ENCODE measurements at regions not wholly inside any gene's neighbourhood (a gene's known extent, or its start where the extent isn't known, plus 50 kb on each side); places are given as distances from the start of the nearest gene placed in this dataset.

DNA sequence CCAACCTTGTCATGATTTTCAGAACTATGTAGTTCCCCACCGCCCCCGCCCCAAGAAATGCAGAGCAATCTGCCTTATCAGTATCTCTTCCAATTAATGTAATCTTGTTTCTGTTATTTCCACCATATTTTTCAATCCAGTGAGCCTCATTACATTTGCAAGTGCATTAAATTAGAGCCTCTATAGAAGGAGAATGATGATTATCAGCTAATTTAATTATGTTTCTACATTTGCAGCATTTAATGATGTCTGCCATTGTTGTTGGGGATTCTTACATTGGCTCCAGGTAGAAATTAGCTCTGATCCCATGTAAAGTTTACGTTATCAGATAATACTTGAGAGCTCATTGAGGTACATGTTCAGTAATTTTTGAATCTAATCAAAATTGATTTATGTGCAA lies 707.0 kb upstream of the RBFOX1 start:
- Histone ChIP-seq H3K23ac (ENCODE audit: low read depth, low read length) (no peak overlapping the region), H3K27ac (ENCODE audit: insufficient read depth, low read length) (no peak overlapping the region), H3K18ac (ENCODE audit: low read depth, low read length) (no peak overlapping the region), H4K20me1 (ENCODE audit: insufficient read depth, low read length) (no peaks in the 10 kb centered on the region), H2BK120ac (ENCODE audit: low read depth, low read length) (no peak overlapping the region), H3K9me3 (ENCODE audit: control insufficient read depth, insufficient read depth, low read length) (peaks cover 11% of the 10 kb centered on the region), H2BK20ac (ENCODE audit: low read depth, low read length) (no peak overlapping the region), H3K14ac (replicated peaks; ENCODE audit: low read depth, low read length) (no peak overlapping the region), H3K27me3 (ENCODE audit: control insufficient read depth, insufficient read depth, low read length) (no peaks in the 10 kb centered on the region), H3K9ac (ENCODE audit: low read depth, low read length) (no peak overlapping the region), H2AK9ac (replicated peaks; ENCODE audit: low read depth, low read length, poor library complexity) (no peak overlapping the region), H2BK15ac (ENCODE audit: low read depth, low read length) (no peak overlapping the region), H2AK5ac (ENCODE audit: low read depth, low read length) (no peak overlapping the region), H3K9me1 (ENCODE audit: insufficient read depth, low read length) (no peaks in the 10 kb centered on the region), H3K79me1 (ENCODE audit: low read depth in 1 of 2, low read length in 2 of 2) (no peaks in the 10 kb centered on the region), H2AFZ (replicated peaks; ENCODE audit: low read length, poor library complexity) (no peak overlapping the region), H4K91ac (ENCODE audit: insufficient read depth, low read depth, low read length) (no peak overlapping the region), H3K4me2 (ENCODE audit: low read depth, low read length) (no peak overlapping the region), H4K5ac (ENCODE audit: low read depth, low read length) (no peak overlapping the region), H3K56ac (ENCODE audit: extremely low read depth, insufficient read depth, low read length) (no peak overlapping the region), H3K4ac (ENCODE audit: low read depth, low read length) (no peak overlapping the region), H2BK5ac (ENCODE audit: low read depth, low read length, poor library complexity, severe bottlenecking) (no peak overlapping the region), H3K36me3 (ENCODE audit: control insufficient read depth, insufficient read depth, low read length) (no peaks in the 10 kb centered on the region), H3K4me1 (ENCODE audit: control insufficient read depth, insufficient read depth, low read length) (no peaks in the 10 kb centered on the region), H3K4me3 (ENCODE audit: insufficient read depth, low read depth, low read length) (no peak overlapping the region), H4K8ac (ENCODE audit: low read depth in 2 of 2, low read length in 2 of 2) (no peak overlapping the region)
- no CpG with 5 or more reads among the region's 3 CpGs for WGBS, 2 experiments (ENCODE audit: extremely low coverage in 2 of 2, insufficient read length in 1 of 2)
- no peak for TF ChIP-seq BHLHE40 (IDR thresholded peaks at IDR 0.05; ENCODE audit: low read depth, low read length)
- no peak for TF ChIP-seq MAZ (IDR thresholded peaks at IDR 0.05; ENCODE audit: borderline replicate concordance, low read depth, low read length)
- no peak for TF ChIP-seq SMC3 (IDR thresholded peaks at IDR 0.05; ENCODE audit: low read depth, low read length)
- no peak for TF ChIP-seq CEBPB (IDR thresholded peaks at IDR 0.05; ENCODE audit: low read depth, low read length)
- TF ChIP-seq USF2 (IDR thresholded peaks at IDR 0.05; ENCODE audit: low read depth, low read length): no peak
- TF ChIP-seq ELK1 (IDR thresholded peaks at IDR 0.05; ENCODE audit: borderline replicate concordance, low read depth, low read length): no peak
- TF ChIP-seq CHD1 (IDR thresholded peaks at IDR 0.05; ENCODE audit: low read depth, low read length): no peak
- ATAC-seq (ENCODE audit: low read depth) (no peak), DNase-seq (no peak)
- dilution Hi-C loops (cut with HindIII; ENCODE audit: low sequenced_read_pairs, unreplicated experiment): no loop called here
- CTCF ChIA-PET: no interaction called here
- intact Hi-C loops (cut with micrococcal nuclease): no loop called here
- BruUV-seq (replicated peaks): no TSS peak
- POLR2A ChIA-PET (ENCODE audit: unreplicated experiment): no interaction called here
- in situ Hi-C loops (cut with MboI; ENCODE audit: low sequenced_read_pairs): no loop called here
